ENCODE measurements at regions not wholly inside any gene's neighbourhood (a gene's known extent, or its start where the extent isn't known, plus 50 kb on each side); places are given as distances from the start of the nearest gene placed in this dataset.
"Not testable (repeated sequence)": the region's sequence is repeated elsewhere in the genome, so short reads cannot be mapped to it uniquely, and the experiment has no call there.

- no peak for DNase-seq (ENCODE audit: low spot score)
Measured at GRCh38 chr10:44566786-44567185, 181.9 kb upstream of the CXCL12 start.

DNA sequence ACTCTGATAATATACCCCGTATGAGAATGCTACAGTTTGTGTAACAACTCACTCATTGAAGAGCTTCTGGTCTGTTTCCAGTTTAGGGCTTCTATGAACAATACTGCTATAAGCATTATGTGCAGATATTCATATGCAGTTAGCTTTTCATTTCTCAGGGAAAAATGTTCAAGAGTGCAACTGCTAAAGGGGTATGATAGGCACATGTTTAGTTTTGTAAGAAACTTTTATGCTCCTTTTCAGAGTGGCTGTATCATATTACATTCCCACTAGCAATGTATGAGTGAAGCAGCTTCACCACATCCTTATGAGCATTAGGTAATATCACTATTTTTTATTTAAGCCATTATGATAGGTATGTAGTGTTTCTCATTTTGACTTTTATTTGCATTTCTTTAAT lies 182.6 kb upstream of the CXCL12 start:
- no peak for DNase-seq (ENCODE audit: low spot score)

- DNase-seq (ENCODE audit: low spot score), result no peak
Measured at GRCh38 chr10:44569193-44570091, 184.5 kb upstream of the CXCL12 start.

GRCh38 chr10:44571701-44572100 lies 186.8 kb upstream of the CXCL12 start:
- no peak for DNase-seq (ENCODE audit: low spot score)

- no peak for DNase-seq (ENCODE audit: low spot score)
Measured at GRCh38 chr10:44572146-44572545, 187.2 kb upstream of the CXCL12 start.

GRCh38 chr10:44573821-44574220 lies 188.9 kb upstream of the CXCL12 start:
- no peak for DNase-seq (ENCODE audit: low spot score)

DNA sequence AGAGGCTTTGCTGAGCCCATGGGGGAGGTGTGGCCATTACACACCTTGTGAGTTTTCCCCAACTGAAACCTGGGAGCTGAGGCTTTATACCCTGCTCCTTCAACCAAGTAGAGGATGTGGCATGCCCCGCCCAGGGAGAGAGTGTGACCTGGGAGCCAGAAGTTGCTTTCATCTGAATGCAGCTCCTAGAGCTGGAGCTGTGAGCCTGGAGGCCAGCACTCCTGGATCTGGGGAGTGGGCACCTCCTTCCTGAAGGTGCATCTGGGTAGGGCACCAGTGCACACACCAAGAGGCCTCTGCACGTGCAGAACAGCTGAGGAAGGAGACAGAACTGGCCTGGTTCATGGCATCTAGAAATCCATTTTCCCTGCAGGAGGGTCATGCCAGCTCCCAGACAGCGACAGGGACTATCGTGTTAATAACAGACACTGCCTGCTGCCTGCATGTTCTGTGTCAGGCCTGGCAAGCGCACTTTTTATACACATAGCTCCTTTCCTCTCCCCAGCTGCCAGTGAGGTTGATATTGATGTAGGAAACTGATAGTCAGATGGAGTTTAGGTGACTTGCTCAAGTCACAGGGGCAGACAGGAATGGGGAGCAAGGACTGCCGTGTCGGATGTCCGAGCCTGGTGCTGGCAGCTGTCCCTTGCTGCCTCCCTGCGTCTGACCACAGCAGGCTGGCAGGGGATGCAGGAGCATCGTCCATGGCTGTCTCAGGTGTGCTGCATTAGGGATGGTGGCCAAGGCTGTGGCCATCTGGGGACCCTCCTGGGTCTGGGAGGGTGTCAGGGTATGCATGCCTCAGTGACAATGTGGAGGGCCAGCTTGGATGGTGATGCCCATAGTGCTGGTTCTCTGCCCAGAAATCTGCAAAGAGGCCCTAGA lies 189.9 kb upstream of the CXCL12 start:
- no peak for DNase-seq (ENCODE audit: low spot score)

DNA sequence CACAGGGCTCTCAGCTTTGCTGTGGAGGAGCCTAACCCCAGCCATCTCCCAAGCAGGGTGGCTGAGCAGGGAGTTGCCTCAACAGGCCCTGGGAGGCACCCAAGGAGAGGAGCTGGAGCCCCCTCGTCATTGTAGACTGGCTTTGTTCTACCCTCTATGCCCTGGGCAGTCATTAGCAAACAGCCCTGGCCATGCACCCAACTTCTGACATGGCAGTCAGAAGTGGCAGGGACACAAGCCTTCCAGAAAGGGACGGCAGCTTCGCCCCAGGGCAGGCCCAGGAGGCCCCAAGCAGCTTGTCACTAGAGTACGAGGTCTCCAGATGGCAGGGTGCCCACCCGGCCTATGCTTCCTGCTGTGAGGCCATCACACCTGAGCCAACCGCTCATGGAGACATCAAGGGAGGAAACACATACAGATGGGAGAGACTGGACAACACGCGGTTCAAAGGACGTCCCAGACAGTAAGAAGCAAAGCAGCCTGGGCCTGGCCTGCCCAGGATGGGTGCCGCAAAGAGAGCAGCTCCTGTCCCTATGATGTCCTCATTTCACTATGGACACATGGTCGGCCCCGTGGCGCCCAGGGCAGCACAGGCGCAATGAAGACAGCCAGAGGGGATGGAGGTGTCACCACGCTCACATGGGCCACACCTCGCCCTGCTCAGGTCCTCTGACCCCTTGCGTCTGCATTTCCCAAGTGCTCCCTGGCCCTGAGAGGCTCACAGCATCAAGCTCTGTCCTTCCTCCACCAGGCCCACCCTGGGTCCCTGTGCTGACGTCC lies 190.9 kb upstream of the CXCL12 start:
- DNase-seq (ENCODE audit: low spot score), result no peak

GRCh38 chr10:44576702-44577191 lies 191.8 kb upstream of the CXCL12 start:
- DNase-seq (ENCODE audit: low spot score), result no peak

GRCh38 chr10:44577533-44577932 lies 192.6 kb upstream of the CXCL12 start:
- no peak for DNase-seq (ENCODE audit: low spot score)

DNA sequence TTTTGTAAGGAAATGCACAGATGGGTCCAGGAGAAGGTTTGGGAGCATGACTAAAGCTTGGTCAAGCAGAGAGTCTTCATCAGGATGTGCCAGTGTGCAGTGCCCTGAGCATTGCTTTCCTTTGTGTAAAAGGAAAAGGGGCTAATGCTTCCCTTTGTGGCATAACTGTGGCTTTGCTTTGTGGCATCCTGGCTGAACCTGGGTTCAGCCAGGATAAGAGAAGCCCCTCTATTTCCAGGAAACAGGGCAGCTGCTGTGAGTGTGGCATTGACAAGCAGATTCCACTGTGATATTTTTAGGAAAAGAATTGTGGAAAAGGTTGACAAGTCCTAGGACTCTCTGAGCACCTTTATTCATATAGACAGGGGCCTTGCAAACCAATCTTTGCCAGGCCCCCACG lies 193.4 kb upstream of the CXCL12 start:
- no peak for DNase-seq (ENCODE audit: low spot score)

- not testable (repeated sequence) for DNase-seq (ENCODE audit: low spot score)
Measured at GRCh38 chr10:44578963-44579362, 194.1 kb upstream of the CXCL12 start.

GRCh38 chr10:44581996-44582395 lies 197.1 kb upstream of the CXCL12 start:
- DNase-seq (ENCODE audit: low spot score), result no peak

- DNase-seq (ENCODE audit: low spot score), result no peak
Measured at GRCh38 chr10:44587488-44588318, 202.8 kb upstream of the CXCL12 start.

GRCh38 chr10:44589181-44589943 lies 204.5 kb upstream of the CXCL12 start:
- no peak for DNase-seq (ENCODE audit: low spot score)

- no peak for DNase-seq (ENCODE audit: low spot score)
Measured at GRCh38 chr10:44589944-44590449, 205.1 kb upstream of the CXCL12 start.

- no peak for DNase-seq (ENCODE audit: low spot score)
Measured at GRCh38 chr10:44591911-44592310, 207.0 kb upstream of the CXCL12 start.

DNA sequence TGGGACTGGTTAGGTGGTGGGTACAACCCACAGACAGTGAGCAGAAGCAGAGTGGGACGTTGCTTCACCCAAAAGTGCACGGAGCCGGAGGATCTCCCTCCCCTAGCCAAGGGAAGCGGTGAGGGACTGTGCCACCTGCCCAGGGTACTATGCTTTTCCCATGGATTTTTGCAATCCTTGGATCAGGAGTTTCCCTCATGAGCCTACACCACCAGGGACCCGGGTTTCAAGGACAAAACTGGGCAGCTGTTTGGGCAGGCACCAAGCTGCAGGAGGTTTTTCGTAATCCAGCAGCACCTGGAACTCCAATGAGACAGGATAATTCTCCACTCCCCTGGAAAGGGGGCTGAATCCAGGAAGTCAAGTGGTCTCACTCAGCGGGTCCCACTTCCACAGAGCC lies 209.1 kb upstream of the CXCL12 start:
- DNase-seq (ENCODE audit: low spot score), result no peak

DNA sequence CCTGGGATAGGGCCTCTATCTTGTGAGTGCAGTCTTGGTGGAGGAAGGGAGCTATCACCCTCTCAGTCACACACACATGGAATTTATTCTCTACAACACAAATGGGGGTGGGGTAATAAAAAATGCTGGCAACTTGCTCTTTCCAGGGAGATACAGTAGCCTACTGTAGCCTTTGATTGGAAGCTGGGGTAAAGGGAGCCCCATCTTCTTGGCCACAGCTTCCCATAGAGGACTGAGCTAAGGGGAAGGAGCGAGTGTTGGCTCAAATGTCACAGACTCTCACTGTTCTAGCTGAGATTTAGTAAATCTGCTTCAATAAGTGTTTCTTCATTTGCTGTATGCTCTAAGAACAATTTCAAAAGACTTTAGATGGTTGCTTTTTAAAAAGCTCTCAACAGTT lies 222.2 kb upstream of the CXCL12 start:
- no peak for DNase-seq (ENCODE audit: low spot score)

DNA sequence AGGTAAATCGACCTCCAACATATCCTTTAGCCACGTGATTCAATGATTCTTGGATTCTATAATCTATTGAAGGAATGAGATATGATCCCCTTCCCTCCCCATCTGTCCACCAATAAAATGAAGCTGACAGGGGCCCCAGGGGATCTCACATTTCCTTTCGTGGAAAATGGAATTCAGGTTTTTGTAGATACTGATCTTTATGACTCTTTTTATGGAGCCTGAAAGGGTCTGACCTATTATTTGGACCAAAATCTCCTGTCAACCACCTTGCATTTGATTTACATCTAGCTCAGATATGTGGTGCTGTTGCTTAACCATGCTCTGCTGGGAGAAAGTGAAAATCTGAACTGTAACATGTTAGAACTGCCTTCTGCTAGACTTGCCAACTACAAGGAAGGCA lies 234.0 kb upstream of the CXCL12 start:
- no peak for DNase-seq (ENCODE audit: low spot score)

Measured in D341Med (cell line).